HG02610 (cell line): ENCODE measurements at regions not wholly inside any gene's neighbourhood (a gene's known extent, or its start where the extent isn't known, plus 50 kb on each side); places are given as distances from the start of the nearest gene placed in this dataset.

Experiments
- ATAC-seq: cut with Tn5 transposase; IDR thresholded peaks from one replicate; pipeline ENCODE4 v1.9.1; 2021; ENCODE audit warnings: mild to moderate bottlenecking, moderate library complexity; ENCODE audit not compliant: unreplicated experiment

GRCh38 chr2:119051263-119051662 is 107.3 kb downstream of the C1QL2 start:
- ATAC-seq: no peak

GRCh38 chr2:119049968-119050704 is 108.1 kb downstream of the MARCO start:
- no peak for ATAC-seq
